ENCODE measurements at regions not wholly inside any gene's neighbourhood (a gene's known extent, or its start where the extent isn't known, plus 50 kb on each side); places are given as distances from the start of the nearest gene placed in this dataset.

DNA sequence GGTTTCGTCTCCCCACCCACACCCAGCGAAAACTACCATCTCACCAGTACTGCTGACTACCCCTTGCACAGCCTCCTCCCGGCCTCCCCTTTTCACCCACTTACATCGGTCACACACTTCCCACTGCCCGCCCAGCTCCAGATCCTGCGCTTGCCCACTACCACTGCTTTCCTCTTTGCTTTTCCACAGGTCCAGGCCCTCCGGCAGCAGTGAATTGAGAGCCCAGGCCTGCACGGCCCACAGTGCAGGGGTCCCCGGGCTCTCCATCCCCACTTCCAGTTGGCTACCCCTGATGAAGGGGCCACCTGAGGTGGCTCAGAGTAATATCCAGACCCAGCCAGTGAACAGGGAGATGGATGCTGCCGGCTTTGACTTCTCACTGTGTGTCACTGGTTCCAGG, 120.2 kb upstream of the FSTL4 start:
- H3K27ac ChIP-seq: no peak overlapping the region
- ATAC-seq (ENCODE audit: insufficient number of reproducible peaks, low FRiP score, low read depth): no peak
- H3K9me3 ChIP-seq: no peaks in the 10 kb centered on the region
- DNase-seq (ENCODE audit: low spot score): no peak
- H3K27me3 ChIP-seq (replicated peaks; ENCODE audit: insufficient read depth): no peaks in the 10 kb centered on the region
- no peak for TF ChIP-seq CTCF (IDR thresholded peaks at IDR 0.05)
- peaks cover 11 to 17% of the 10 kb centered on the region in 2 donors for H3K4me1 ChIP-seq (ENCODE audit: control insufficient read depth in 1 of 2, low read depth in 2 of 2)
- H3K4me3 ChIP-seq: no peak overlapping the region
- H3K36me3 ChIP-seq: no peaks in the 10 kb centered on the region

- Histone ChIP-seq H3K9me3 (no peaks in the 10 kb centered on the region), H3K36me3 (no peaks in the 10 kb centered on the region), H3K4me3 (no peak overlapping the region), H3K4me1 (ENCODE audit: control insufficient read depth in 1 of 2, low read depth in 2 of 2) (peaks cover 11 to 17% of the 10 kb centered on the region in 2 donors), H3K27ac (no peak overlapping the region), H3K27me3 (replicated peaks; ENCODE audit: insufficient read depth) (no peaks in the 10 kb centered on the region)
- ATAC-seq (ENCODE audit: insufficient number of reproducible peaks, low FRiP score, low read depth): no peak
- no peak for TF ChIP-seq CTCF (IDR thresholded peaks at IDR 0.05)
- no peak for DNase-seq (ENCODE audit: low spot score)
These were observed 119.6 kb upstream of the FSTL4 start for GRCh38 chr5:133731951-133732350.

GRCh38 chr5:133730866-133731265, 118.5 kb upstream of the FSTL4 start:
- no peaks in the 10 kb centered on the region for H3K36me3 ChIP-seq
- no peaks in the 10 kb centered on the region for H3K9me3 ChIP-seq
- H3K27me3 ChIP-seq (replicated peaks; ENCODE audit: insufficient read depth): no peaks in the 10 kb centered on the region
- H3K4me3 ChIP-seq: no peak overlapping the region
- DNase-seq (ENCODE audit: low spot score): no peak
- H3K27ac ChIP-seq: no peak overlapping the region
- H3K4me1 ChIP-seq (ENCODE audit: control insufficient read depth in 1 of 2, low read depth in 2 of 2): peaks cover 11 to 14% of the 10 kb centered on the region in 2 donors
- TF ChIP-seq CTCF (IDR thresholded peaks at IDR 0.05): no peak
- no peak for ATAC-seq (ENCODE audit: insufficient number of reproducible peaks, low FRiP score, low read depth)

GRCh38 chr5:133730346-133730745, 118.0 kb upstream of the FSTL4 start:
- peaks cover 7 to 8% of the 10 kb centered on the region in 2 donors for H3K4me1 ChIP-seq (ENCODE audit: control insufficient read depth in 1 of 2, low read depth in 2 of 2)
- ATAC-seq (ENCODE audit: insufficient number of reproducible peaks, low FRiP score, low read depth) (no peak), DNase-seq (ENCODE audit: low spot score) (no peak)
- H3K27me3 ChIP-seq (replicated peaks; ENCODE audit: insufficient read depth): no peaks in the 10 kb centered on the region
- no peak overlapping the region for H3K4me3 ChIP-seq
- H3K27ac ChIP-seq: no peak overlapping the region
- no peaks in the 10 kb centered on the region for H3K36me3 ChIP-seq
- TF ChIP-seq CTCF (IDR thresholded peaks at IDR 0.05): no peak
- no peaks in the 10 kb centered on the region for H3K9me3 ChIP-seq

DNA sequence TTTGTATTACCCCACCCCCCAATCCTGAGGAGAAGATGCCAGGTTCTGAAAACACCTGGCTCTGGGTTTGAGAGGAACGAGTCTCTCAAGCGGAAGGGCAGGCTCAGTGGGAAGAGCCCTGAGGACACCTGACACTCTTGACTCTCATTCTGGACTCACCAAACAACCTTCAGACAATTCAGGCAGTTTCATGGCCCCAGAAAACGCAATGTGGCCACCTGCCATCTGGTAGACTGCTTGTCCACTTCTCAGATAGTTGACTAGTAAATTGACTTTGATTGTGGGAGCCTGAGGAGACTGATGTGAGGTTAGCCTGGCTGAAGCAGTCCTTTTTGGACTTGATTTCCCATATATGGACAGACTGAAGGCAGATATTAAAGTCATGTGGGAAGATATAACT, 117.5 kb upstream of the FSTL4 start:
- Histone ChIP-seq H3K27ac (no peak overlapping the region), H3K4me3 (no peak overlapping the region), H3K36me3 (no peaks in the 10 kb centered on the region), H3K4me1 (ENCODE audit: control insufficient read depth in 1 of 2, low read depth in 2 of 2) (peaks cover 3% of the 10 kb centered on the region in 2 donors), H3K27me3 (replicated peaks; ENCODE audit: insufficient read depth) (no peaks in the 10 kb centered on the region), H3K9me3 (no peaks in the 10 kb centered on the region)
- TF ChIP-seq CTCF (IDR thresholded peaks at IDR 0.05): no peak
- no peak for DNase-seq (ENCODE audit: low spot score)
- ATAC-seq (ENCODE audit: insufficient number of reproducible peaks, low FRiP score, low read depth): no peak

Data from thoracic aorta (tissue), 2 donors.